HG03457 (cell line): ENCODE measurements at regions not wholly inside any gene's neighbourhood (a gene's known extent, or its start where the extent isn't known, plus 50 kb on each side); places are given as distances from the start of the nearest gene placed in this dataset.
"Not testable (repeated sequence)": the region's sequence is repeated elsewhere in the genome, so short reads cannot be mapped to it uniquely, and the experiment has no call there.

Experiments used
- ATAC-seq: cut with Tn5 transposase; IDR thresholded peaks from one replicate; pipeline ENCODE4 v1.9.1; 2021; ENCODE audit warnings: moderate number of reproducible peaks; ENCODE audit not compliant: unreplicated experiment

DNA sequence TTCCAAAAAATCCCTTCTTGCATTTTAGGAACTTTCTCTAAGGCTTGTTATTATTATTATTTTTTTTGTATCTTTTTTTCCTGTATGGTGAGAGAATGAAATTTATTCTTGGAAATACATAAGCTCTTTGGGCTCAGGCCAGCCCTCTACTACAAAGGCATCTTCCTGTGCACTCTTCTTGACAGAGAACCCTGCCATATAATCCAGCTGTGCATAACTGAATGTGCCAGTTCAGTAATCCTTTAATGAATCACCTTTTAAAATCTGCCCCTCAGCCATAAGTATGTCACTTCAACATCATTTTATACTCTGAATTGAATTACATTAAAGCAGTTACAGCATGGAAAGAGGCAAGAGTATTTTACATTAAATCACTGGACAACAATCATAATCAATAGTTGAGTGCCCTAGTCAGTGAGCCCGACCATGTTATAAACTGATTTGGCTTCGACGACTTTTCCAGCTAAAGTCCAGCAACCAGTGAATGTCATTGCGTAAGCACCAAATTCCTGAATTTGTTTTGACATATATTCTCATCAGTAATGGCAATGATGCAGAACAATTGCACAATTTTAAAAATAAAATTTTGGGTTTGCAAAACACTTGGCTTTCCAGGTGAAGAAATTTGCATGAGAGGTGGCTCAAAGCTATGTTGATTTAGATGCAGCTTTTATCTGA lies 59.2 kb upstream of the KCNK2 start:
- ATAC-seq, result no peak

DNA sequence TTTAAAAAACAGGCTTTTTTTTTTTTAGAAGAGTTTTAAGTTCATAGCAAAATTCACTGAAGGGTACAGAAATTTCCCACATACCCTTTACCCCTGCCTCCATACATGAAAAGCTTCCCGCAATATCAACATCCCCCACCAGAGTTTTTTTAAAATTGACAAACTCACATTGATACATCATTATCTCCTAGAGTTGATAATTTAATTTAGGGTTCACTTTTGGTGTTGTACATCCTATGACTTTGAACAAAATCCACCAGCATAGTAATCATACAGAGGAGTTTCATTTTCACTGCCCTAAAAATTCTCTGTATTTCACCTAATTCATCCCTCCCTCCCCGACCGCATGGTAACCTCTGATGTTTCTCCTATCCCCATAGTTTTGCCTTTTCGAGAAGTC lies 53.6 kb upstream of the KCNK2 start:
- no peak for ATAC-seq

DNA sequence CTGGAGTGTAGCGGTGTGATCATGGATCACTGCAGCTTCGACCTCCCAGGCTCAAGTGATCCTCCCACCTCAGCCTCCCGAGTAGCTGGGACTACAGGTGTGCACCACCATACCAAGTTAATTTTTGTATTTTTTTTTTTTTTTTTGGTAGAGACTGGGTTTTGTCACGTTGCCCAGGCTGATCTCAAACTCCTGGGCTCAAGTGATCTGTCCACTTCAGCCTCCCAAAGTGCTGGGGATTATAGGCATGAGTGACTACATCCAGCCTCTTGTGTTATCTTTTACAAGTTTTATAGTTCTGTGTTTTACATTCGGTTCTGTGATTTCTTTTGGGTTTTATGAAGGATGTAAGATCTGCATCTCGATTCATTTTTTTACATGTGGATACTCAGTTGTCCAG lies 52.0 kb upstream of the KCNK2 start:
- not testable (repeated sequence) for ATAC-seq

DNA sequence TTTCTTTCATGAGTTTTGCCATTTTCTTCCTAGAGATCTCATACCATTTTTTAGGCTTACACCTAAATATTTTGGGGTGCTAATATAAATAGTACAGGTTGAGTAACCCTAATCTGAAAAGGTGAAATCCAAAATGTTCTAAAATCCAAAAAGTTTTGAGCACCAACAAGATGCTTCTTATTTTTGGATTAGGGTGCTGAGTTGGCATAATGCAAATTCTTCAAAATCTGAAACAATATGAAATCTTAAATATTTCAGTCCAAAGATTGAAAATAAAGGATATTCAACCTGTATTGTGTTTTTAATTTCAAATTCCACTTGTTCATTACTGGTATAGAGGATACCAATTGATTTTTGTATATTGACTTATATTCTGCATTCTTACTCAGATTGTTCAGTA lies 51.1 kb upstream of the KCNK2 start:
- ATAC-seq, result no peak
